ENCODE measurements at regions not wholly inside any gene's neighbourhood (a gene's known extent, or its start where the extent isn't known, plus 50 kb on each side); places are given as distances from the start of the nearest gene placed in this dataset.

DNA sequence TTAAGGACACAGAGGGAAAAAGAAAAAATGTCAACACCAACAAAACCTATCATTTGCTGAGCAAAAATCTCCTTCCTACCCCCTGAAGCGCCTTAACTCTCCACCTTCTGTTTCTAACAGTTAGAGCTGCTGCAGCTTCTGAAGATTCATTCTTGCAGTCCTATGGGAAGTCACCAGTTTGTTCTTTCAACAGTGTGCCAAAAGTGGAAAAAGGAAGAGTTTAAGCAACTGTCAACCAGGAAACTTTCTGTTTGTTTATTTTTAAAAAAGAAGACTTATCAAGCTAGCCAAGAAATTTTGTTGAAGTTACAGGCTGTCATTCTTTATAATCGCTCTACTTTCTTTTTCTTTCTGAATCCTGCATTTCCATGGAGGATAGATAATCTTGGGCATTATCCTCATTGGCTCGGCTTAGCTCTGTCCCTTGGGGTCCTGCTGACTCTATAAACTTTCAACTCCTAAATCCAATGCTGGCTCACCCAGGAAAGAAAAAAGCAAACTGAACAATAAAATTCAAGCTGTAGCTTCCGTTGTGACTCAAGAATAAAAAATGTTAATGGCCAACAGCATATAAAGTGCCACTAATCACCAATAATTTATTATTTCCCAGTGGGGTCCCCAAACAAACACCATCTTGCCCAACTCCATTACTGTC lies 172.8 kb upstream of the CITED2 start:
- H3K4me3 Mint-ChIP-seq (ENCODE audit: unreplicated experiment), result no peak overlapping the region
- TF ChIP-seq, protein P1, sequence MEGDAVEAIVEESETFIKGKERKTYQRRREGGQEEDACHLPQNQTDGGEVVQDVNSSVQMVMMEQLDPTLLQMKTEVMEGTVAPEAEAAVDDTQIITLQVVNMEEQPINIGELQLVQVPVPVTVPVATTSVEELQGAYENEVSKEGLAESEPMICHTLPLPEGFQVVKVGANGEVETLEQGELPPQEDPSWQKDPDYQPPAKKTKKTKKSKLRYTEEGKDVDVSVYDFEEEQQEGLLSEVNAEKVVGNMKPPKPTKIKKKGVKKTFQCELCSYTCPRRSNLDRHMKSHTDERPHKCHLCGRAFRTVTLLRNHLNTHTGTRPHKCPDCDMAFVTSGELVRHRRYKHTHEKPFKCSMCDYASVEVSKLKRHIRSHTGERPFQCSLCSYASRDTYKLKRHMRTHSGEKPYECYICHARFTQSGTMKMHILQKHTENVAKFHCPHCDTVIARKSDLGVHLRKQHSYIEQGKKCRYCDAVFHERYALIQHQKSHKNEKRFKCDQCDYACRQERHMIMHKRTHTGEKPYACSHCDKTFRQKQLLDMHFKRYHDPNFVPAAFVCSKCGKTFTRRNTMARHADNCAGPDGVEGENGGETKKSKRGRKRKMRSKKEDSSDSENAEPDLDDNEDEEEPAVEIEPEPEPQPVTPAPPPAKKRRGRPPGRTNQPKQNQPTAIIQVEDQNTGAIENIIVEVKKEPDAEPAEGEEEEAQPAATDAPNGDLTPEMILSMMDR (IDR thresholded peaks at IDR 0.05; ENCODE audit: unreplicated experiment), result no peak
- H3K9me3 Mint-ChIP-seq (ENCODE audit: unreplicated experiment), result peaks cover 7% of the 10 kb centered on the region
- H3K4me1 Mint-ChIP-seq (ENCODE audit: insufficient read depth, unreplicated experiment), result no peaks in the 10 kb centered on the region
- POLR2A ChIA-PET, result interaction anchor here (1.0 to 1.4 kb wide), 2 partner anchors 10 to 171 kb away, joined by 3 read pairs; no protein-coding TSS in a partner anchor
- H3K27ac Mint-ChIP-seq (ENCODE audit: low read depth, unreplicated experiment), result no peak overlapping the region
- CTCF ChIA-PET, result interaction anchor here (0.6 kb wide), 2 partner anchors 8 to 314 kb away, joined by 4 read pairs; no protein-coding TSS in a partner anchor
- intact Hi-C loops (cut with micrococcal nuclease), result no loop called here
- no TSS peak for BruUV-seq (replicated peaks)
- H3K36me3 Mint-ChIP-seq (ENCODE audit: insufficient read depth, unreplicated experiment), result no peaks in the 10 kb centered on the region
- H3K27me3 Mint-ChIP-seq (ENCODE audit: insufficient read depth, unreplicated experiment), result no peaks in the 10 kb centered on the region
- DNase-seq (ENCODE audit: unreplicated experiment), result no peak

DNA sequence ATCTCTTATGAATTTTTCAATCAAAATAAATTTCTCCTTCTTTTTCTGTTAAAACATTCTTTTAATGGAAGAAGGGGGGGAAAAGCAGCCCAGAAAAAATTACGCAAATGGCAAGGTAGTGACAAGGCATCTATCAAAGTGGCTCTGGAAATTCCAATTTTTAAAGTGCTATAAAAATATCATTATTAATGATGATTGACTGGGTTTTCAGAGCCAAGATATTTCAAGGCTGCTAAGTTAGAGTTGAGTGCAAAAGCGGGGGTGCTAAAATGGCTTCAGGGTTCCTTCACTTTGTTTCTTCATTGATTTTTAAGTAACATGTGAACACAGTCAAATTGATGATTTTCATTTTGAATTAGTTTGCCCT lies 171.6 kb upstream of the CITED2 start:
- ChIA-PET CTCF (no interaction called here), POLR2A (no interaction called here)
- Mint-ChIP-seq H3K27me3 (ENCODE audit: insufficient read depth, unreplicated experiment) (no peaks in the 10 kb centered on the region), H3K27ac (ENCODE audit: low read depth, unreplicated experiment) (no peak overlapping the region), H3K4me1 (ENCODE audit: insufficient read depth, unreplicated experiment) (no peaks in the 10 kb centered on the region), H3K36me3 (ENCODE audit: insufficient read depth, unreplicated experiment) (no peaks in the 10 kb centered on the region), H3K4me3 (ENCODE audit: unreplicated experiment) (no peak overlapping the region), H3K9me3 (ENCODE audit: unreplicated experiment) (no peaks in the 10 kb centered on the region)
- no peak for DNase-seq (ENCODE audit: unreplicated experiment)
- intact Hi-C loops (cut with micrococcal nuclease), result no loop called here
- TF ChIP-seq, protein P1 (IDR thresholded peaks at IDR 0.05; ENCODE audit: unreplicated experiment), result no peak
- BruUV-seq (replicated peaks), result no TSS peak

DNA sequence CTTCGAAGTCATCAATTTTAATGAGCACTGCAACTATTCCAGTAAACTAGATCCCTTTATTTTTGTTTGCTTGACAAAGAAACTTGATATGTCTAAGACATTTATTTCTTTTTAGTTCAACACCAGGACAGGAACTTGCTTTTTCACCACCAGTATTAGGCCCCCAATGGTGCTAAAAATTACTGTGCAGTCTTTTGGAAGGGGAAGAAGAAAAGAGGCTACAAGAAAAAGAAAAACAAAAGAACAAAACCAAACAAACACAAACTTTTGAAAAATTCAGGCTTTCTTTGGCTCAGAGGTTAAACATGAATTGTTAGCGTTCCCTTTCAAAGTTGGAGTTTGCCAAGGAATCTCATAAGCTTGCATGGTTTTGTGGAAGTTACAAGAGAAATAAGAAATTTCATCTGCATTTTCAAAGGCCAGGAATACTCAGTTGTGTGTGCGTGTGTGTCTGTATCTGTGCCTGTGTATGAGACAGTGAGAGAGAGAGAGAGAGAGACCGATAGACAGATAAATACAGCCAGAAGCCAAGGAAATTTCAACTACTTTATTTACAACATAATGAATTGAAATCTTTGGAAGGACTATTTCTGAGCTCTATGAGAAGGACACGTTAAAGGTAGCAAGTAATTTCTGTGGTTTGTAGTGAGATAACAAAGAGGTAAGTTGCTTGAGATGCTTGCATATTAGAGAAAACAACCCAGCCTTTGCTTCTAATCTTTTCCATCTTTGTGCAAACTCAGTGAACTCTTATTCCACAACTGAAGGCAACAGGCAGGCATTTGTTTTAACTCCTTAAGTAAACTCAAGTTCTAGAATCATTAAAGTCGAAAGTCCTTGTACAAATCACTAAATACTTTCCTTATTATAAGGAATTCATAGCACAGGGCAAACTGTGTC lies 171.0 kb upstream of the CITED2 start:
- no peaks in the 10 kb centered on the region for H3K9me3 Mint-ChIP-seq (ENCODE audit: unreplicated experiment)
- H3K27me3 Mint-ChIP-seq (ENCODE audit: insufficient read depth, unreplicated experiment), result no peaks in the 10 kb centered on the region
- intact Hi-C loops (cut with micrococcal nuclease), result no loop called here

DNA sequence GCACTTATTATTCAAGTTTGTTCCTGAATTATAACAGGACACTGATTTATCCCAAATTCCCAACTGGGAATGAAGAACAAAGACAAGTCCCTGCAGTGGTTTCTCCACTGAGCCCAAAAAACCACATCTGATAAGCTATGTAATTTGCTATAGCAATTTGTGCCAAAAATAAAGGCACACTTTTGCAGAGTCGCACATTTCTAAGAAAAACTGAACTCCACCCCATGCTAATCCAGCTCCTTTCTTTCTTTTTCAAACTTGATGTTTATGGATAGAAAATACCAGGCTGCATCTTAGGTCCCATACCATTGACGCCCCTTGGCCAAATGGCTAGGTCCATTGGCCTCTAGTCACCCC lies 170.2 kb upstream of the CITED2 start:
- ChIA-PET POLR2A (no interaction called here), CTCF (no interaction called here)
- TF ChIP-seq, protein P1 (IDR thresholded peaks at IDR 0.05; ENCODE audit: unreplicated experiment), result no peak
- Mint-ChIP-seq H3K4me3 (ENCODE audit: unreplicated experiment) (no peak overlapping the region), H3K9me3 (ENCODE audit: unreplicated experiment) (no peaks in the 10 kb centered on the region), H3K4me1 (ENCODE audit: insufficient read depth, unreplicated experiment) (peaks cover 10% of the 10 kb centered on the region), H3K27me3 (ENCODE audit: insufficient read depth, unreplicated experiment) (no peaks in the 10 kb centered on the region), H3K27ac (ENCODE audit: low read depth, unreplicated experiment) (no peak overlapping the region), H3K36me3 (ENCODE audit: insufficient read depth, unreplicated experiment) (no peaks in the 10 kb centered on the region)
- DNase-seq (ENCODE audit: unreplicated experiment), result no peak
- BruUV-seq (replicated peaks), result no TSS peak
- intact Hi-C loops (cut with micrococcal nuclease), result no loop called here

More for the DNA sequence above, 171.0 kb upstream of the CITED2 start:
- H3K4me1 Mint-ChIP-seq (ENCODE audit: insufficient read depth, unreplicated experiment), result peaks cover 3% of the 10 kb centered on the region
- no peaks in the 10 kb centered on the region for H3K36me3 Mint-ChIP-seq (ENCODE audit: insufficient read depth, unreplicated experiment)
- no peak overlapping the region for H3K27ac Mint-ChIP-seq (ENCODE audit: low read depth, unreplicated experiment)
- BruUV-seq (replicated peaks), result no TSS peak
- ChIA-PET POLR2A (no interaction called here), CTCF (interaction anchor here (0.9 kb wide), 1 partner anchor 9 kb away, joined by 3 read pairs; no protein-coding TSS in a partner anchor)
- TF ChIP-seq, protein P1 (IDR thresholded peaks at IDR 0.05; ENCODE audit: unreplicated experiment), result no peak
- DNase-seq (ENCODE audit: unreplicated experiment), result no peak
- H3K4me3 Mint-ChIP-seq (ENCODE audit: unreplicated experiment), result no peak overlapping the region

Data from MCF 10A (cell line).